C4-2B (cell line): ENCODE measurements at regions not wholly inside any gene's neighbourhood (a gene's known extent, or its start where the extent isn't known, plus 50 kb on each side); places are given as distances from the start of the nearest gene placed in this dataset.

Experiments
- H3K27ac ChIP-seq: fragments of 450-650 bp; 2 replicates; pipeline ENCODE4 v1.5.1; 2017
- CTCF ChIP-seq: fragments of 450-650 bp; conservative IDR thresholded peaks from 2 replicates; pipeline ENCODE4 v1.5.1; 2017; ENCODE audit warnings: mild to moderate bottlenecking
- ZFX ChIP-seq: fragments of 450-650 bp; IDR thresholded peaks from 2 replicates; pipeline ENCODE4 v1.6.1; 2017

- H3K27ac ChIP-seq = no peak overlapping the region
- TF ChIP-seq CTCF (peak; percentile 85), ZFX (no peak)
Measured at GRCh38 chr5:155943516-155944407, 383.2 kb upstream of the SGCD start.

- TF ChIP-seq CTCF (no peak), ZFX (no peak)
- no peak overlapping the region for H3K27ac ChIP-seq
Measured at GRCh38 chr5:155947394-155948062, 379.4 kb upstream of the SGCD start.

- no peak for TF ChIP-seq CTCF
- TF ChIP-seq ZFX = no peak
- H3K27ac ChIP-seq = no peak overlapping the region
Measured at GRCh38 chr5:155948576-155948975, 378.4 kb upstream of the SGCD start.

GRCh38 chr5:155952486-155953089 lies 374.4 kb upstream of the SGCD start:
- no peak for TF ChIP-seq CTCF
- no peak for TF ChIP-seq ZFX
- no peak overlapping the region for H3K27ac ChIP-seq

GRCh38 chr5:155953335-155953734 lies 373.6 kb upstream of the SGCD start:
- H3K27ac ChIP-seq = no peak overlapping the region
- TF ChIP-seq ZFX (no peak), CTCF (no peak)

GRCh38 chr5:155954701-155955445 lies 372.1 kb upstream of the SGCD start:
- TF ChIP-seq ZFX (no peak), CTCF (no peak)
- no peak overlapping the region for H3K27ac ChIP-seq
